Activated CD4-positive, alpha-beta T cell treated with anti-CD3 and anti-CD28 coated beads, Interleukin-2, amount 10 ng/mL, durations not matched to agents 7 days and 5 days (primary cell): ENCODE measurements at regions not wholly inside any gene's neighbourhood (a gene's known extent, or its start where the extent isn't known, plus 50 kb on each side); places are given as distances from the start of the nearest gene placed in this dataset.

ENCODE experiments used
- CTCF ChIA-PET: fragments of 350-600 bp; sonication (Branson Sonifier 250); formaldehyde crosslinking; loops from one replicate; lab custom pipeline; 2021; ENCODE audit warnings: antibody characterized with exemption; lab: Charles Lee
- POLR2A ChIA-PET: fragments of 350-600 bp; sonication (Branson Sonifier 250); formaldehyde crosslinking; loops from one replicate; lab custom pipeline; 2021; ENCODE audit warnings: antibody characterized with exemption; lab: Charles Lee
- DNase-seq: peaks from one replicate; pipeline ENCODE4 v3.0.0-alpha.2; 2020
- H3K27ac Mint-ChIP-seq: one replicate; pipeline ENCODE4 v1.8.0; 2021; ENCODE audit warnings: mild to moderate bottlenecking, moderate library complexity, mixed read lengths
- H3K27me3 Mint-ChIP-seq: one replicate; pipeline ENCODE4 v1.8.0; 2021; ENCODE audit warnings: mixed read lengths
- H3K36me3 Mint-ChIP-seq: one replicate; pipeline ENCODE4 v1.8.0; 2021; ENCODE audit warnings: low read depth, mixed read lengths
- H3K4me1 Mint-ChIP-seq: one replicate; pipeline ENCODE4 v1.8.0; 2021; ENCODE audit warnings: mixed read lengths
- H3K4me3 Mint-ChIP-seq: one replicate; pipeline ENCODE4 v1.8.0; 2021; ENCODE audit warnings: mild to moderate bottlenecking, moderate library complexity, mixed read lengths
- H3K9me3 Mint-ChIP-seq: one replicate; pipeline ENCODE4 v1.8.0; 2021; ENCODE audit warnings: mixed read lengths

- DNase-seq = no peak
- H3K9me3 Mint-ChIP-seq = peaks cover 23% of the 10 kb centered on the region
- H3K36me3 Mint-ChIP-seq = no peaks in the 10 kb centered on the region
- H3K4me1 Mint-ChIP-seq = no peaks in the 10 kb centered on the region
- no peak overlapping the region for H3K27ac Mint-ChIP-seq
- no peak overlapping the region for H3K4me3 Mint-ChIP-seq
- H3K27me3 Mint-ChIP-seq = no peaks in the 10 kb centered on the region
- ChIA-PET POLR2A (no interaction called here), CTCF (no interaction called here)
These were observed 263.8 kb upstream of the FAT3 start for GRCh38 chr11:91960770-91961169.

- Mint-ChIP-seq H3K4me1 (no peaks in the 10 kb centered on the region), H3K27ac (no peak overlapping the region), H3K27me3 (no peaks in the 10 kb centered on the region), H3K4me3 (no peak overlapping the region), H3K9me3 (peaks cover 23% of the 10 kb centered on the region), H3K36me3 (no peaks in the 10 kb centered on the region)
- CTCF ChIA-PET = interaction anchor here (1.3 kb wide), 1 partner anchor 8 kb away, joined by 3 read pairs; no protein-coding TSS in a partner anchor
- no peak for DNase-seq
- POLR2A ChIA-PET = no interaction called here
These were observed 265.2 kb upstream of the FAT3 start for GRCh38 chr11:91959411-91959810.

- POLR2A ChIA-PET = no interaction called here
- H3K4me1 Mint-ChIP-seq = no peaks in the 10 kb centered on the region
- peaks cover 20% of the 10 kb centered on the region for H3K9me3 Mint-ChIP-seq
- no peak overlapping the region for H3K27ac Mint-ChIP-seq
- CTCF ChIA-PET = no interaction called here
- H3K4me3 Mint-ChIP-seq = no peak overlapping the region
- no peaks in the 10 kb centered on the region for H3K27me3 Mint-ChIP-seq
- H3K36me3 Mint-ChIP-seq = no peaks in the 10 kb centered on the region
- no peak for DNase-seq
These were observed 267.9 kb upstream of the FAT3 start for GRCh38 chr11:91956711-91957110.

- no peak overlapping the region for H3K4me3 Mint-ChIP-seq
- POLR2A ChIA-PET = no interaction called here
These were observed 269.4 kb upstream of the FAT3 start for GRCh38 chr11:91955206-91955605.

GRCh38 chr11:91952056-91952455 lies 272.6 kb upstream of the FAT3 start:
- Mint-ChIP-seq H3K27me3 (no peaks in the 10 kb centered on the region), H3K9me3 (peaks cover 3% of the 10 kb centered on the region), H3K4me3 (no peak overlapping the region), H3K36me3 (no peaks in the 10 kb centered on the region), H3K27ac (no peak overlapping the region), H3K4me1 (no peaks in the 10 kb centered on the region)
- ChIA-PET CTCF (interaction anchor here (0.6 kb wide), 1 partner anchor 483 kb away, joined by 4 read pairs; no protein-coding TSS in a partner anchor), POLR2A (no interaction called here)
- DNase-seq = no peak

More at GRCh38 chr11:91955206-91955605, 269.4 kb upstream of the FAT3 start:
- peaks cover 17% of the 10 kb centered on the region for H3K9me3 Mint-ChIP-seq
- no peak for DNase-seq
- no peaks in the 10 kb centered on the region for H3K36me3 Mint-ChIP-seq
- no peaks in the 10 kb centered on the region for H3K4me1 Mint-ChIP-seq
- no peak overlapping the region for H3K27ac Mint-ChIP-seq
- CTCF ChIA-PET = no interaction called here
- no peaks in the 10 kb centered on the region for H3K27me3 Mint-ChIP-seq

- Mint-ChIP-seq H3K27me3 (no peaks in the 10 kb centered on the region), H3K9me3 (no peaks in the 10 kb centered on the region), H3K4me3 (no peak overlapping the region), H3K36me3 (no peaks in the 10 kb centered on the region), H3K27ac (no peak overlapping the region), H3K4me1 (no peaks in the 10 kb centered on the region)
- DNase-seq = no peak
- POLR2A ChIA-PET = no interaction called here
- CTCF ChIA-PET = no interaction called here
These were observed 277.3 kb upstream of the FAT3 start for GRCh38 chr11:91947215-91947820.

GRCh38 chr11:91946397-91946951 lies 278.1 kb upstream of the FAT3 start:
- Mint-ChIP-seq H3K27me3 (no peaks in the 10 kb centered on the region), H3K27ac (no peak overlapping the region), H3K9me3 (no peaks in the 10 kb centered on the region), H3K36me3 (no peaks in the 10 kb centered on the region), H3K4me1 (no peaks in the 10 kb centered on the region), H3K4me3 (no peak overlapping the region)
- POLR2A ChIA-PET = no interaction called here
- DNase-seq = no peak
- CTCF ChIA-PET = no interaction called here

GRCh38 chr11:91935120-91935519 lies 289.5 kb upstream of the FAT3 start:
- H3K4me1 Mint-ChIP-seq = no peaks in the 10 kb centered on the region
- no peak overlapping the region for H3K27ac Mint-ChIP-seq
- no peak overlapping the region for H3K4me3 Mint-ChIP-seq
- ChIA-PET POLR2A (no interaction called here), CTCF (no interaction called here)
- H3K27me3 Mint-ChIP-seq = no peaks in the 10 kb centered on the region
- DNase-seq = no peak
- peaks cover 6% of the 10 kb centered on the region for H3K9me3 Mint-ChIP-seq
- H3K36me3 Mint-ChIP-seq = no peaks in the 10 kb centered on the region

GRCh38 chr11:91932151-91932821 lies 292.3 kb upstream of the FAT3 start:
- Mint-ChIP-seq H3K36me3 (no peaks in the 10 kb centered on the region), H3K27ac (no peak overlapping the region), H3K4me1 (no peaks in the 10 kb centered on the region), H3K27me3 (no peaks in the 10 kb centered on the region), H3K9me3 (peaks cover 6% of the 10 kb centered on the region), H3K4me3 (no peak overlapping the region)
- CTCF ChIA-PET = no interaction called here
- DNase-seq = no peak
- POLR2A ChIA-PET = interaction anchor here (0.6 kb wide), 1 partner anchor 83 kb away, joined by 3 read pairs; no protein-coding TSS in a partner anchor

- Mint-ChIP-seq H3K27me3 (no peaks in the 10 kb centered on the region), H3K4me1 (no peaks in the 10 kb centered on the region), H3K9me3 (peaks cover 3% of the 10 kb centered on the region), H3K4me3 (no peak overlapping the region), H3K36me3 (no peaks in the 10 kb centered on the region), H3K27ac (no peak overlapping the region)
- DNase-seq = no peak
- POLR2A ChIA-PET = no interaction called here
- CTCF ChIA-PET = no interaction called here
These were observed 297.2 kb upstream of the FAT3 start for GRCh38 chr11:91927448-91927847.

- DNase-seq = no peak
These were observed 297.7 kb upstream of the FAT3 start for GRCh38 chr11:91926965-91927364.

GRCh38 chr11:91922846-91923245 lies 301.8 kb upstream of the FAT3 start:
- ChIA-PET CTCF (no interaction called here), POLR2A (no interaction called here)
- Mint-ChIP-seq H3K27ac (no peak overlapping the region), H3K4me1 (no peaks in the 10 kb centered on the region), H3K9me3 (peaks cover 7% of the 10 kb centered on the region), H3K4me3 (no peak overlapping the region), H3K36me3 (no peaks in the 10 kb centered on the region), H3K27me3 (no peaks in the 10 kb centered on the region)
- DNase-seq = no peak

More at GRCh38 chr11:91926965-91927364, 297.7 kb upstream of the FAT3 start:
- ChIA-PET CTCF (no interaction called here), POLR2A (no interaction called here)
- Mint-ChIP-seq H3K9me3 (peaks cover 3% of the 10 kb centered on the region), H3K27me3 (no peaks in the 10 kb centered on the region), H3K4me1 (no peaks in the 10 kb centered on the region), H3K36me3 (no peaks in the 10 kb centered on the region), H3K4me3 (no peak overlapping the region), H3K27ac (no peak overlapping the region)

GRCh38 chr11:91921974-91922373 lies 302.6 kb upstream of the FAT3 start:
- H3K36me3 Mint-ChIP-seq = no peaks in the 10 kb centered on the region
- ChIA-PET CTCF (no interaction called here), POLR2A (no interaction called here)
- peaks cover 7% of the 10 kb centered on the region for H3K9me3 Mint-ChIP-seq
- no peaks in the 10 kb centered on the region for H3K4me1 Mint-ChIP-seq
- no peak overlapping the region for H3K4me3 Mint-ChIP-seq
- DNase-seq = no peak
- no peaks in the 10 kb centered on the region for H3K27me3 Mint-ChIP-seq
- no peak overlapping the region for H3K27ac Mint-ChIP-seq
